ENCODE measurements at regions not wholly inside any gene's neighbourhood (a gene's known extent, or its start where the extent isn't known, plus 50 kb on each side); places are given as distances from the start of the nearest gene placed in this dataset.
A peak's percentile ranks its signal among the peaks of the same experiment; 100 is the strongest.

- Histone ChIP-seq H3K79me2 (replicated peaks; ENCODE audit: insufficient read depth, low read length) (no peaks in the 10 kb centered on the region), H3K9me3 (ENCODE audit: low read length) (no peaks in the 10 kb centered on the region), H4K20me1 (ENCODE audit: insufficient read depth) (no peaks in the 10 kb centered on the region), H3K4me2 (ENCODE audit: low read length) (no peak overlapping the region), H3K36me3 (ENCODE audit: insufficient read depth, low read length) (no peaks in the 10 kb centered on the region), H3K9me2 (ENCODE audit: insufficient read depth, low read length) (no peaks in the 10 kb centered on the region), H2AFZ (ENCODE audit: low read depth, low read length) (no peak overlapping the region), H3F3A (ENCODE audit: insufficient read depth, low read length, poor library complexity, severe bottlenecking) (no peaks in the 10 kb centered on the region), H3K27ac (ENCODE audit: low read length) (peak overlapping the region; percentile 67), H3K9ac (ENCODE audit: low read length) (no peak overlapping the region), H3K4me3 (ENCODE audit: low read length) (no peak overlapping the region), H3K27me3 (ENCODE audit: insufficient read depth, low read depth, low read length) (no peaks in the 10 kb centered on the region)
- TF ChIP-seq TAF1 (IDR thresholded peaks at IDR 0.05; ENCODE audit: low read depth): no peak
- no peak for TF ChIP-seq MXI1 (conservative IDR thresholded peaks at IDR 0.05; ENCODE audit: poor library complexity, severe bottlenecking)
- peak; percentile 65 for TF ChIP-seq EP300 (conservative IDR thresholded peaks at IDR 0.05; ENCODE audit: poor library complexity, severe bottlenecking)
These were observed 192.9 kb upstream of the CCNG1 start for GRCh38 chr5:163244445-163244987.

- Histone ChIP-seq H3K4me3 (ENCODE audit: low read length) (no peak overlapping the region), H3K9me3 (ENCODE audit: low read length) (no peaks in the 10 kb centered on the region), H3K27ac (ENCODE audit: low read length) (peak overlapping the region; percentile 67), H2AFZ (ENCODE audit: low read depth, low read length) (no peak overlapping the region), H3K9ac (ENCODE audit: low read length) (no peak overlapping the region), H3K4me2 (ENCODE audit: low read length) (no peak overlapping the region), H3K27me3 (ENCODE audit: insufficient read depth, low read depth, low read length) (no peaks in the 10 kb centered on the region), H3K36me3 (ENCODE audit: insufficient read depth, low read length) (no peaks in the 10 kb centered on the region), H4K20me1 (ENCODE audit: insufficient read depth) (no peaks in the 10 kb centered on the region), H3K9me2 (ENCODE audit: insufficient read depth, low read length) (no peaks in the 10 kb centered on the region), H3F3A (ENCODE audit: insufficient read depth, low read length, poor library complexity, severe bottlenecking) (no peaks in the 10 kb centered on the region), H3K79me2 (replicated peaks; ENCODE audit: insufficient read depth, low read length) (no peaks in the 10 kb centered on the region)
- TF ChIP-seq EP300 (conservative IDR thresholded peaks at IDR 0.05; ENCODE audit: poor library complexity, severe bottlenecking): no peak
- TF ChIP-seq EZH2 (IDR thresholded peaks at IDR 0.05; ENCODE audit: borderline replicate concordance, insufficient read depth, low read length, poor library complexity, severe bottlenecking): no peak
- no peak for TF ChIP-seq MXI1 (conservative IDR thresholded peaks at IDR 0.05; ENCODE audit: poor library complexity, severe bottlenecking)
- no peak for TF ChIP-seq RAD21 (conservative IDR thresholded peaks at IDR 0.05)
These were observed 191.8 kb upstream of the CCNG1 start for GRCh38 chr5:163245584-163245983.

GRCh38 chr5:163248333-163248732 lies 189.1 kb upstream of the CCNG1 start:
- Histone ChIP-seq H3K4me3 (ENCODE audit: low read length) (peak overlapping the region; percentile 2), H3K4me2 (ENCODE audit: low read length) (no peak overlapping the region), H3K36me3 (ENCODE audit: insufficient read depth, low read length) (no peaks in the 10 kb centered on the region), H4K20me1 (ENCODE audit: insufficient read depth) (no peaks in the 10 kb centered on the region), H3K9ac (ENCODE audit: low read length) (no peak overlapping the region), H3K27ac (ENCODE audit: low read length) (peak overlapping the region; percentile 57), H3K9me2 (ENCODE audit: insufficient read depth, low read length) (no peaks in the 10 kb centered on the region), H3K9me3 (ENCODE audit: low read length) (no peaks in the 10 kb centered on the region), H3F3A (ENCODE audit: insufficient read depth, low read length, poor library complexity, severe bottlenecking) (no peaks in the 10 kb centered on the region), H3K79me2 (replicated peaks; ENCODE audit: insufficient read depth, low read length) (no peaks in the 10 kb centered on the region), H2AFZ (ENCODE audit: low read depth, low read length) (no peak overlapping the region), H3K27me3 (ENCODE audit: insufficient read depth, low read depth, low read length) (no peaks in the 10 kb centered on the region)
- no peak for TF ChIP-seq EZH2 (IDR thresholded peaks at IDR 0.05; ENCODE audit: borderline replicate concordance, insufficient read depth, low read length, poor library complexity, severe bottlenecking)
- no peak for TF ChIP-seq CTCF (IDR thresholded peaks at IDR 0.05; ENCODE audit: poor library complexity, severe bottlenecking)
- TF ChIP-seq MXI1 (conservative IDR thresholded peaks at IDR 0.05; ENCODE audit: poor library complexity, severe bottlenecking): no peak
- no peak for TF ChIP-seq TAF1 (IDR thresholded peaks at IDR 0.05; ENCODE audit: low read depth)
- no peak for TF ChIP-seq RAD21 (conservative IDR thresholded peaks at IDR 0.05)
- no peak for TF ChIP-seq EP300 (conservative IDR thresholded peaks at IDR 0.05; ENCODE audit: poor library complexity, severe bottlenecking)
- TF ChIP-seq SMC3 (conservative IDR thresholded peaks at IDR 0.05; ENCODE audit: poor library complexity): no peak
- no peak for TF ChIP-seq POLR2AphosphoS5 (IDR thresholded peaks at IDR 0.05)
- no peak for TF ChIP-seq REST (IDR thresholded peaks at IDR 0.05; ENCODE audit: borderline replicate concordance)

Measured in neural cell (in vitro differentiated cells).